ENCODE measurements at regions not wholly inside any gene's neighbourhood (a gene's known extent, or its start where the extent isn't known, plus 50 kb on each side); places are given as distances from the start of the nearest gene placed in this dataset.

- ChIA-PET CTCF (no interaction called here), POLR2A (no interaction called here)
These were observed 268.3 kb upstream of the IGFBP3 start for GRCh38 chr7:46189255-46189790.

GRCh38 chr7:46186131-46186530 is 265.1 kb upstream of the IGFBP3 start:
- CTCF ChIA-PET = no interaction called here

GRCh38 chr7:46179061-46179610 is 258.1 kb upstream of the IGFBP3 start:
- ChIA-PET CTCF (no interaction called here), POLR2A (no interaction called here)

More at GRCh38 chr7:46186131-46186530, 265.1 kb upstream of the IGFBP3 start:
- POLR2A ChIA-PET = no interaction called here

GRCh38 chr7:46178661-46179060 is 257.6 kb upstream of the IGFBP3 start:
- POLR2A ChIA-PET = no interaction called here
- CTCF ChIA-PET = no interaction called here

- CTCF ChIA-PET = no interaction called here
These were observed 256.7 kb upstream of the IGFBP3 start for GRCh38 chr7:46177821-46178220.

GRCh38 chr7:46175221-46175620 is 254.1 kb upstream of the IGFBP3 start:
- ChIA-PET POLR2A (no interaction called here), CTCF (no interaction called here)

More at GRCh38 chr7:46177821-46178220, 256.7 kb upstream of the IGFBP3 start:
- POLR2A ChIA-PET = no interaction called here

GRCh38 chr7:46174196-46174580 is 253.1 kb upstream of the IGFBP3 start:
- POLR2A ChIA-PET = no interaction called here
- CTCF ChIA-PET = no interaction called here

- POLR2A ChIA-PET = no interaction called here
- CTCF ChIA-PET = no interaction called here
These were observed 252.6 kb upstream of the IGFBP3 start for GRCh38 chr7:46173476-46174195.

- CTCF ChIA-PET = no interaction called here
- POLR2A ChIA-PET = no interaction called here
These were observed 249.7 kb upstream of the IGFBP3 start for GRCh38 chr7:46170792-46171191.

- ChIA-PET CTCF (no interaction called here), POLR2A (no interaction called here)
These were observed 248.9 kb upstream of the IGFBP3 start for GRCh38 chr7:46170021-46170420.

- ChIA-PET POLR2A (no interaction called here), CTCF (no interaction called here)
These were observed 248.3 kb upstream of the IGFBP3 start for GRCh38 chr7:46169384-46169755.

GRCh38 chr7:46168671-46169383 is 247.8 kb upstream of the IGFBP3 start:
- ChIA-PET POLR2A (no interaction called here), CTCF (no interaction called here)

GRCh38 chr7:46168231-46168630 is 247.2 kb upstream of the IGFBP3 start:
- POLR2A ChIA-PET = no interaction called here
- CTCF ChIA-PET = no interaction called here

- CTCF ChIA-PET = no interaction called here
- POLR2A ChIA-PET = no interaction called here
These were observed 244.2 kb upstream of the IGFBP3 start for GRCh38 chr7:46165276-46165675.

GRCh38 chr7:46164629-46165028 is 243.6 kb upstream of the IGFBP3 start:
- CTCF ChIA-PET = no interaction called here
- POLR2A ChIA-PET = no interaction called here

- CTCF ChIA-PET = no interaction called here
- POLR2A ChIA-PET = no interaction called here
These were observed 242.2 kb upstream of the IGFBP3 start for GRCh38 chr7:46163246-46163645.

GRCh38 chr7:46162609-46163008 is 241.5 kb upstream of the IGFBP3 start:
- ChIA-PET CTCF (no interaction called here), POLR2A (no interaction called here)

GRCh38 chr7:46160861-46161260 is 239.8 kb upstream of the IGFBP3 start:
- ChIA-PET CTCF (no interaction called here), POLR2A (no interaction called here)

- ChIA-PET CTCF (no interaction called here), POLR2A (no interaction called here)
These were observed 236.9 kb upstream of the IGFBP3 start for GRCh38 chr7:46157931-46158330.

- ChIA-PET CTCF (no interaction called here), POLR2A (no interaction called here)
These were observed 236.3 kb upstream of the IGFBP3 start for GRCh38 chr7:46157404-46157803.

GRCh38 chr7:46156853-46157252 is 235.8 kb upstream of the IGFBP3 start:
- CTCF ChIA-PET = no interaction called here
- POLR2A ChIA-PET = no interaction called here

- CTCF ChIA-PET = no interaction called here
- POLR2A ChIA-PET = no interaction called here
These were observed 235.0 kb upstream of the IGFBP3 start for GRCh38 chr7:46156086-46156485.

All from activated CD8-positive, alpha-beta memory T cell treated with anti-CD3 and anti-CD28 coated beads for 36 hours (primary cell).